ENCODE measurements at regions not wholly inside any gene's neighbourhood (a gene's known extent, or its start where the extent isn't known, plus 50 kb on each side); places are given as distances from the start of the nearest gene placed in this dataset.
A peak's percentile ranks its signal among the peaks of the same experiment; 100 is the strongest.

DNA sequence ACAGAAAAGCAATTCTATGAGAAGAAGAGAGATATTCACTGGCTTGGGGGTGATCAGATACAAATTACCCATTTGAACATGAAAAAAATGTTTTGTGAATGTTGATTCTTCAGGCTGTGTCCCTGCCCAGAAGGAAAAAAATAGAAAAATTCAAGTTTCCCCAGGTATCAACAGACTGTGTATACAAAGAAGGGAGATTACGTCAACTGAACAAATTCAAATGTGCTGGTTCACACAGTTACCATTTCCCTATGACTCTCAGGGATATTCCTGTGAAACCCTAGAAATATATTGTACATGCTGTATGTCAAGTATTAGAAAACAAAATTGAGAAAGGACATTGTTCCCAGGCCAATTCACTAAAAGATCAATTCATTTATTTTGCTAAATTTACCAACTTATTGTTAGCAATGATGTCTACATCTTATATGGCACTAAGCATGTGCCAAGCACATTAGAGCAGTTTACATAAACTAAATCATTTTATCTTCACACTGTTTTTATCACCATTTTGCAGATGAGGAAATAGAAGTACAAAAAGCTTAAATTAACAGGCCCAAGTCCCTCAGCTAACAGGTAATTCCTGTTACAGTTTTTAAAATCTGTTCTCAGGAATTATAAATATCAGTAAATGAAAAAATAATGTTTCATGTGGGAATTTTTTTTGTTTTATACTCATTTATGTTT is 306.7 kb upstream of the ROBO2 start:
- Mint-ChIP-seq H3K4me3 (ENCODE audit: unreplicated experiment) (no peak overlapping the region), H3K4me1 (ENCODE audit: unreplicated experiment) (no peaks in the 10 kb centered on the region), H3K27ac (ENCODE audit: unreplicated experiment) (no peak overlapping the region), H3K27me3 (ENCODE audit: unreplicated experiment) (peaks cover 4% of the 10 kb centered on the region), H3K9me3 (ENCODE audit: unreplicated experiment) (peaks cover 11% of the 10 kb centered on the region), H3K36me3 (ENCODE audit: unreplicated experiment) (no peaks in the 10 kb centered on the region)
- no peak for DNase-seq (ENCODE audit: extremely low spot score, unreplicated experiment)
- TF ChIP-seq, protein P1, sequence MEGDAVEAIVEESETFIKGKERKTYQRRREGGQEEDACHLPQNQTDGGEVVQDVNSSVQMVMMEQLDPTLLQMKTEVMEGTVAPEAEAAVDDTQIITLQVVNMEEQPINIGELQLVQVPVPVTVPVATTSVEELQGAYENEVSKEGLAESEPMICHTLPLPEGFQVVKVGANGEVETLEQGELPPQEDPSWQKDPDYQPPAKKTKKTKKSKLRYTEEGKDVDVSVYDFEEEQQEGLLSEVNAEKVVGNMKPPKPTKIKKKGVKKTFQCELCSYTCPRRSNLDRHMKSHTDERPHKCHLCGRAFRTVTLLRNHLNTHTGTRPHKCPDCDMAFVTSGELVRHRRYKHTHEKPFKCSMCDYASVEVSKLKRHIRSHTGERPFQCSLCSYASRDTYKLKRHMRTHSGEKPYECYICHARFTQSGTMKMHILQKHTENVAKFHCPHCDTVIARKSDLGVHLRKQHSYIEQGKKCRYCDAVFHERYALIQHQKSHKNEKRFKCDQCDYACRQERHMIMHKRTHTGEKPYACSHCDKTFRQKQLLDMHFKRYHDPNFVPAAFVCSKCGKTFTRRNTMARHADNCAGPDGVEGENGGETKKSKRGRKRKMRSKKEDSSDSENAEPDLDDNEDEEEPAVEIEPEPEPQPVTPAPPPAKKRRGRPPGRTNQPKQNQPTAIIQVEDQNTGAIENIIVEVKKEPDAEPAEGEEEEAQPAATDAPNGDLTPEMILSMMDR (IDR thresholded peaks at IDR 0.05): no peak

DNA sequence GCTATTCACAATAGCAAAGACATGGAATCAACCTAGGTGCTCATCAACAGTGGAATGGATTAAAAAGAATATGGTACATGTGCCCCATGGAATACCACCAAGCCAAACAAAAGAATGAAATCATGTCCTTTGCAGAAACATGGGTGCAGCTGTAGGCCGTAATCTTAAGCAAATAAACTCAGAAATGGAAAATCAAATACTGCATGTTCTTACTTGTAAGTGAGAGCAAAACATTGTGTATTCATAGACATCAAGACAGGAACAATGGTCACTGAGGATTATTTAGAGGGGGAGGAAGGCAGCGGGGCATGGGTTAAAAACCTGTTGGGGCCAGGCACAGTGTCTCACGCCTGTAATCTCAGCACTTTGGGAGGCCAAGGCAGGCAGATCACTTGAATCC is 304.7 kb upstream of the ROBO2 start:
- Mint-ChIP-seq H3K4me1 (ENCODE audit: unreplicated experiment) (no peaks in the 10 kb centered on the region), H3K4me3 (ENCODE audit: unreplicated experiment) (no peak overlapping the region), H3K9me3 (ENCODE audit: unreplicated experiment) (peaks cover 15% of the 10 kb centered on the region), H3K36me3 (ENCODE audit: unreplicated experiment) (no peaks in the 10 kb centered on the region), H3K27ac (ENCODE audit: unreplicated experiment) (no peak overlapping the region), H3K27me3 (ENCODE audit: unreplicated experiment) (peaks cover 4% of the 10 kb centered on the region)
- TF ChIP-seq, protein P1 (IDR thresholded peaks at IDR 0.05): no peak
- DNase-seq (ENCODE audit: extremely low spot score, unreplicated experiment): no peak

DNA sequence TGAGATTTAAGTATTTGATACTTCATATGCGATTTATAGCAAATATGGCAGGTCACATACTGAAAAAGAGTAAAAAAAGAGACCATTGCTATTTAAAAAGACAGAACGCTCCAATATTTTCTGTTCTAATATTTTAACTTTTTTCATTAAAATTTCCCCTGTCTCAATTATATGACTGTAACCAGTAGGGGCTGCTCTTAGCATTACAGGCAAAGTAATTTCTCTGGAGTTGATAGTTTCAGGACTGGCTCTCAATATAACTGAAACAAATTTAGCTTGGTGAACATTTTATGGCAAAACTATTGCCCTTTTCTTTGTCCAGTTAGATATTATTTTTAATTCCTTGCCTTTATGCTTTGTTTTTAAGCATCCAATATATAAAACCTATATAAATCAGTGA is 286.3 kb upstream of the ROBO2 start:
- Mint-ChIP-seq H3K4me1 (ENCODE audit: unreplicated experiment) (no peaks in the 10 kb centered on the region), H3K27ac (ENCODE audit: unreplicated experiment) (no peak overlapping the region), H3K36me3 (ENCODE audit: unreplicated experiment) (no peaks in the 10 kb centered on the region), H3K27me3 (ENCODE audit: unreplicated experiment) (no peaks in the 10 kb centered on the region), H3K9me3 (ENCODE audit: unreplicated experiment) (no peaks in the 10 kb centered on the region), H3K4me3 (ENCODE audit: unreplicated experiment) (no peak overlapping the region)
- DNase-seq (ENCODE audit: extremely low spot score, unreplicated experiment): no peak
- TF ChIP-seq, protein P1 (IDR thresholded peaks at IDR 0.05): peak; percentile 68

DNA sequence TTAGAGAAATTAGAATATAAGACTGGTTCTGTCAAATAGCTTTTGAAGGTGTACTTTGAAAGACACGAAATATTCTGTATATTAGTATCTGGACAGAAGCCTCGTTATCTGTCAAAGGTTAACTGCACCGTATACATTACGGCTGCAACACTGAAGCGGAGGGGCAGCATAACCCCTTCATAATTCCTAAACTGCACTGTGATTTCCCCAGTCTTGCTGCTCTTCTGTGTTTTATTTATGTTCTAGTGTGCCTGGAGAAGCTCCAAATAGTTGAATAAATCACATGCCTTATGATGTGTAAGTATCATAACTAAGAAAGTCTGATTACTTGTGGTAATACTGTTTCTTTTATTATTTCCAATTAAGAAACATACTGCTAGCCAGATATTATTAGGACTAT is 285.7 kb upstream of the ROBO2 start:
- no peak for DNase-seq (ENCODE audit: extremely low spot score, unreplicated experiment)
- H3K36me3 Mint-ChIP-seq (ENCODE audit: unreplicated experiment): no peaks in the 10 kb centered on the region
- TF ChIP-seq, protein P1 (IDR thresholded peaks at IDR 0.05): no peak
- no peaks in the 10 kb centered on the region for H3K9me3 Mint-ChIP-seq (ENCODE audit: unreplicated experiment)
- no peaks in the 10 kb centered on the region for H3K27me3 Mint-ChIP-seq (ENCODE audit: unreplicated experiment)
- no peaks in the 10 kb centered on the region for H3K4me1 Mint-ChIP-seq (ENCODE audit: unreplicated experiment)
- H3K4me3 Mint-ChIP-seq (ENCODE audit: unreplicated experiment): no peak overlapping the region
- no peak overlapping the region for H3K27ac Mint-ChIP-seq (ENCODE audit: unreplicated experiment)

DNA sequence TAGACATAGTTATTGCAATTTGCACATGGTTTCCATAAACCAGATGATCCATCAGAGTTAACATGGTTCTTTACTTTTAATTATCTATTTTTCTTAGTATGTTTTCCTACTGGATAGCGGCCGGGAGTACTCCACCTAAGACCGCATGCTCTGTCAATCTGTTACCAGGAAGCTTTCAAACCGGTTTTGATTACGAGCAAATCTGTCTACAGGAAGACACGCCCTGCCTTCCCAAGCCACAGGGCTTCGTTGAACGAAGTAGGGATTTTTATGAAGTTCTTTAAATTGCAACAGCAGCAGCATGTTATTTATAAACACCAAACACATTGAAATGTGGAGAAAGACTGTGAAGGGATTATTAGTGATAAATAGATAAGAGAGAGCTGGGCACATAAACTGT is 283.3 kb upstream of the ROBO2 start:
- H3K4me1 Mint-ChIP-seq (ENCODE audit: unreplicated experiment): no peaks in the 10 kb centered on the region
- peaks cover 2% of the 10 kb centered on the region for H3K27me3 Mint-ChIP-seq (ENCODE audit: unreplicated experiment)
- no peaks in the 10 kb centered on the region for H3K9me3 Mint-ChIP-seq (ENCODE audit: unreplicated experiment)
- H3K36me3 Mint-ChIP-seq (ENCODE audit: unreplicated experiment): no peaks in the 10 kb centered on the region
- TF ChIP-seq, protein P1 (IDR thresholded peaks at IDR 0.05): no peak
- H3K27ac Mint-ChIP-seq (ENCODE audit: unreplicated experiment): no peak overlapping the region
- H3K4me3 Mint-ChIP-seq (ENCODE audit: unreplicated experiment): no peak overlapping the region
- DNase-seq (ENCODE audit: extremely low spot score, unreplicated experiment): no peak

All from osteocyte (in vitro differentiated cells).